ENCODE measurements at regions not wholly inside any gene's neighbourhood (a gene's known extent, or its start where the extent isn't known, plus 50 kb on each side); places are given as distances from the start of the nearest gene placed in this dataset.

DNA sequence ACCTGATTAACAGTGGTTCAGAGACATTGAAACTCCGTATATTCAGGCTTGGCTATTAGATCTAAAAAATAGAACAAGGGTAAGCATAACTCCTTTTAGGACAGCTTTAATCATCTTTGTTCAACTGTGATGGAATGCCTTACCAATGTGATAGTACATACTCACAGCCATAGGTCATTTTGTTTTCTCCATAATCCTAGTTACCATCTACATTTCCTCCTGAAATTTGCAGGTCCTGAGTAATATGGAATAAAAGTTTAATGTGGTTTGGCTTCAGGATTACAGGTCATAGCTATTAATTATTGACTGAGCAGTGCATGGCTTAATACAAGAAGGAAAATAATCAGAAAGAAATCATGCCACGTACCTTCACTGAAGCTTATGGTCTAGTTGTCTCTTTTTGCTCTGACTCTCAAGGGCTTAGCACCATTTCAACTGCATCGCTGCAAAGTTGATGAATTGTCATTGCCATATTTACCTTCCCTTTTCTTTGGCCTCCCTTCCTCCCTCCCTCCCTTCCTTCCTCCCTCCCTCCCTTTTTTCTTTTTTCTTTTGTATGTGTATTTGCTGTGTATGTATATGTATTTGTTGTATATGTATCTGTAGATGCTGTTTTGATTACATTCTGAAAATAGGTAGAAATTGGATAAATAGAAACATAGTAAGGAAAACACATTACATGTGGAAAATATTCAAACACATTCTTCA, 250.9 kb upstream of the ZNF608 start:
- TF ChIP-seq EZH2phosphoT487 (IDR thresholded peaks at IDR 0.05; ENCODE audit: borderline replicate concordance, low read depth, low read length) = no peak
- TF ChIP-seq, protein P1, sequence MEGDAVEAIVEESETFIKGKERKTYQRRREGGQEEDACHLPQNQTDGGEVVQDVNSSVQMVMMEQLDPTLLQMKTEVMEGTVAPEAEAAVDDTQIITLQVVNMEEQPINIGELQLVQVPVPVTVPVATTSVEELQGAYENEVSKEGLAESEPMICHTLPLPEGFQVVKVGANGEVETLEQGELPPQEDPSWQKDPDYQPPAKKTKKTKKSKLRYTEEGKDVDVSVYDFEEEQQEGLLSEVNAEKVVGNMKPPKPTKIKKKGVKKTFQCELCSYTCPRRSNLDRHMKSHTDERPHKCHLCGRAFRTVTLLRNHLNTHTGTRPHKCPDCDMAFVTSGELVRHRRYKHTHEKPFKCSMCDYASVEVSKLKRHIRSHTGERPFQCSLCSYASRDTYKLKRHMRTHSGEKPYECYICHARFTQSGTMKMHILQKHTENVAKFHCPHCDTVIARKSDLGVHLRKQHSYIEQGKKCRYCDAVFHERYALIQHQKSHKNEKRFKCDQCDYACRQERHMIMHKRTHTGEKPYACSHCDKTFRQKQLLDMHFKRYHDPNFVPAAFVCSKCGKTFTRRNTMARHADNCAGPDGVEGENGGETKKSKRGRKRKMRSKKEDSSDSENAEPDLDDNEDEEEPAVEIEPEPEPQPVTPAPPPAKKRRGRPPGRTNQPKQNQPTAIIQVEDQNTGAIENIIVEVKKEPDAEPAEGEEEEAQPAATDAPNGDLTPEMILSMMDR (conservative IDR thresholded peaks at IDR 0.05; ENCODE audit: low read length) = no peak
